ENCODE measurements at regions not wholly inside any gene's neighbourhood (a gene's known extent, or its start where the extent isn't known, plus 50 kb on each side); places are given as distances from the start of the nearest gene placed in this dataset.

GRCh38 chr20:11776687-11777086, 141.0 kb upstream of the BTBD3 start:
- DNase-seq: no peak

- DNase-seq: no peak
Observed at GRCh38 chr20:11777387-11778205, 140.1 kb upstream of the BTBD3 start.

GRCh38 chr20:11778206-11778570, 139.5 kb upstream of the BTBD3 start:
- no peak for DNase-seq

GRCh38 chr20:11780765-11781369, 136.8 kb upstream of the BTBD3 start:
- no peak for DNase-seq

- no peak for DNase-seq
Observed at GRCh38 chr20:11783102-11783850, 134.4 kb upstream of the BTBD3 start.

- DNase-seq: no peak
Observed at GRCh38 chr20:11785885-11786507, 131.7 kb upstream of the BTBD3 start.

- no peak for DNase-seq
Observed at GRCh38 chr20:11790046-11790445, 127.6 kb upstream of the BTBD3 start.

GRCh38 chr20:11791316-11791715, 126.4 kb upstream of the BTBD3 start:
- peak; percentile 16 for DNase-seq

- DNase-seq: peak; percentile 64
Observed at GRCh38 chr20:11791835-11792567, 125.7 kb upstream of the BTBD3 start.

- DNase-seq: no peak
Observed at GRCh38 chr20:11792568-11792953, 125.1 kb upstream of the BTBD3 start.

- DNase-seq: no peak
Observed at GRCh38 chr20:11794525-11794924, 123.2 kb upstream of the BTBD3 start.

- no peak for DNase-seq
Observed at GRCh38 chr20:11795071-11795615, 122.5 kb upstream of the BTBD3 start.

- DNase-seq: no peak
Observed at GRCh38 chr20:11796026-11796425, 121.7 kb upstream of the BTBD3 start.

GRCh38 chr20:11797156-11797555, 120.5 kb upstream of the BTBD3 start:
- no peak for DNase-seq

GRCh38 chr20:11799281-11799684, 118.4 kb upstream of the BTBD3 start:
- DNase-seq: no peak

GRCh38 chr20:11807054-11808048, 110.3 kb upstream of the BTBD3 start:
- DNase-seq: peak; percentile 75

GRCh38 chr20:11808841-11809240, 108.9 kb upstream of the BTBD3 start:
- no peak for DNase-seq

GRCh38 chr20:11810311-11811083, 107.2 kb upstream of the BTBD3 start:
- peak; percentile 47 for DNase-seq

- no peak for DNase-seq
Observed at GRCh38 chr20:11813106-11813890, 104.4 kb upstream of the BTBD3 start.

Data from NCI-H226 (cell line).